GM12878 (cell line): ENCODE measurements at regions not wholly inside any gene's neighbourhood (a gene's known extent, or its start where the extent isn't known, plus 50 kb on each side); places are given as distances from the start of the nearest gene placed in this dataset.
A peak's percentile ranks its signal among the peaks of the same experiment; 100 is the strongest.

Experiments used
- ATAC-seq: fragments of 200-7000 bp; cut with Tn5 transposase; 3 replicates; pipeline ENCODE4 v1.9.1; 2020; ENCODE audit warnings: mild to moderate bottlenecking, moderate library complexity
- BruUV-seq: library from RNA; stranded (reverse); fragments of 400-500 nt; replicated peaks from 2 replicates; lab custom pipeline; 2021; lab: Mats Ljungman, UMichigan
- CTCF ChIA-PET: fragments of 300-600 bp; sonication (Branson Sonifier 250); formaldehyde crosslinking; extraction: SDS; loops from one replicate; lab custom pipeline; 2021; ENCODE audit warnings: inconsistent platforms; lab: Yijun Ruan, JAX
- POLR2A ChIA-PET: fragments of 350-600 bp; formaldehyde crosslinking; extraction: SDS; loops from one replicate; lab custom pipeline; 2021; ENCODE audit warnings: inconsistent platforms; lab: Charles Lee
- RAD21 ChIA-PET: fragments of 300-600 bp; sonication (Branson Sonifier 250); formaldehyde crosslinking; loops from one replicate; lab custom pipeline; 2023; ENCODE audit warnings: antibody characterized with exemption; ENCODE audit not compliant: unreplicated experiment; lab: Charles Lee
- SMC1A ChIA-PET: fragments of 300-600 bp; sonication (Branson Sonifier 250); formaldehyde crosslinking; loops from one replicate; lab custom pipeline; 2023; ENCODE audit not compliant: unreplicated experiment, uncharacterized antibody; lab: Charles Lee
- DNase-seq: peaks from one replicate; pipeline ENCODE4 v3.0.0-alpha.2; 2011; ENCODE audit warnings: low read depth, low spot score
- FAIRE-seq: peaks from 3 replicates; lab custom pipeline; 2011; peaks lifted over from hg19 to GRCh38; lab: Jason Lieb, UNC
- H2AFZ ChIP-seq: 2 replicates; pipeline ENCODE4 v1.6.0; 2011; ENCODE audit warnings: low read depth, low read length, control low read depth; ENCODE audit not compliant: control insufficient read depth
- H3K27ac ChIP-seq: 2 replicates; pipeline ENCODE4 v1.5.1; 2011; ENCODE audit warnings: control low read depth; ENCODE audit not compliant: control insufficient read depth, insufficient read depth
- H3K27me3 ChIP-seq, 2 experiments: replicated peaks in 1 of 2; 2 replicates each; pipeline versions ENCODE4 v1.6.0 to v1.6.1; 2011; ENCODE audit warnings: low read length in 1 of 2; ENCODE audit not compliant: control insufficient read depth in 2 of 2, insufficient read depth in 2 of 2
- H3K36me3 ChIP-seq, 2 experiments: 2 replicates each; pipeline ENCODE4 v1.5.1; 2011; ENCODE audit warnings: low read length in 1 of 2; ENCODE audit not compliant: control insufficient read depth in 2 of 2, insufficient read depth in 2 of 2
- H3K4me1 ChIP-seq: 2 replicates; pipeline ENCODE4 v1.6.1; 2011; ENCODE audit warnings: mild to moderate bottlenecking, low read length, moderate library complexity, mixed read lengths; ENCODE audit not compliant: control insufficient read depth, insufficient read depth
- H3K4me2 ChIP-seq: 2 replicates; pipeline ENCODE4 v1.6.0; 2011; ENCODE audit warnings: control low read depth; ENCODE audit not compliant: control insufficient read depth, insufficient read depth
- H3K4me3 ChIP-seq: fragments of 200-600 bp; sonication (generic); 2 replicates; pipeline ENCODE4 v1.5.1; 2016
- H3K79me2 ChIP-seq: 2 replicates; pipeline ENCODE4 v1.6.0; 2011; ENCODE audit warnings: low read length; ENCODE audit not compliant: control insufficient read depth, insufficient read depth
- H3K9ac ChIP-seq: 2 replicates; pipeline ENCODE4 v1.8.0; 2011; ENCODE audit warnings: low read length, control low read depth, mixed read lengths; ENCODE audit not compliant: control insufficient read depth, insufficient read depth
- H3K9me3 ChIP-seq: replicated peaks from 3 replicates; pipeline ENCODE4 v1.5.1; 2011; ENCODE audit warnings: mild to moderate bottlenecking, low read length; ENCODE audit not compliant: control insufficient read depth, insufficient read depth
- H4K20me1 ChIP-seq: 2 replicates; pipeline ENCODE4 v1.6.0; 2011; ENCODE audit not compliant: control insufficient read depth, insufficient read depth
- SMAD5 ChIP-seq: IDR thresholded peaks from 2 replicates; pipeline ENCODE4 v1.6.1; 2016; ENCODE audit warnings: antibody characterized with exemption, low read depth
- SMARCA5 ChIP-seq: fragments of 450-650 bp; IDR thresholded peaks from 2 replicates; pipeline ENCODE4 v1.6.1; 2017; ENCODE audit warnings: mild to moderate bottlenecking
- ZNF24 ChIP-seq: fragments of 450-650 bp; IDR thresholded peaks from 2 replicates; pipeline ENCODE4 v1.6.1; 2017; ENCODE audit warnings: antibody characterized with exemption, mild to moderate bottlenecking
- ZNF687 ChIP-seq: fragments of 450-650 bp; IDR thresholded peaks from 2 replicates; pipeline ENCODE4 v1.6.1; 2017; ENCODE audit warnings: mild to moderate bottlenecking, moderate library complexity
- WGBS: methylation state at CpG from one replicate; pipeline ENCODE4 v1.1.6; 2016; ENCODE audit warnings: low lambda C conversion rate; ENCODE audit not compliant: insufficient replicate concordance, insufficient coverage; ENCODE audit errors: missing lambda C conversion rate; 5-methylcytosine and 5-hydroxymethylcytosine counted together
- in situ Hi-C: fragments of 300-500 bp; cut with MboI; formaldehyde crosslinking; loops from 9 replicates; pipeline ENCODE4 v1.14.3; 2018; ENCODE audit warnings: mixed read lengths
- intact Hi-C: fragments of 100-400 bp; cut with micrococcal nuclease; formaldehyde crosslinking; loops from one replicate; pipeline ENCODE4 v1.14.2; 2022; ENCODE audit not compliant: unreplicated experiment

- RAD21 ChIA-PET = interaction anchor here (0.7 to 3.6 kb wide), 6 partner anchors 31 to 95 kb away, joined by 3 to 61 read pairs (median 3); partner anchors contain the start of gene PLAC8
- no TSS peak for BruUV-seq
- POLR2A ChIA-PET = interaction anchor here (0.6 kb wide), 1 partner anchor 109 kb away, joined by 5 read pairs; no protein-coding TSS in a partner anchor
- SMC1A ChIA-PET = interaction anchor here (0.6 to 4.4 kb wide), 7 partner anchors 24 to 140 kb away, joined by 3 to 61 read pairs (median 5); partner anchors contain the start of gene PLAC8
- no peak overlapping the region for H3K4me2 ChIP-seq
- H3K4me1 ChIP-seq = peaks cover 60% of the 10 kb centered on the region
- ATAC-seq = no peak
- H2AFZ ChIP-seq = no peak overlapping the region
- no peak for DNase-seq
- H3K27me3 ChIP-seq = no peaks in the 10 kb centered on the region
- H3K36me3 ChIP-seq = no peaks in the 10 kb centered on the region
- TF ChIP-seq SMAD5 (no peak), ZNF687 (no peak), ZNF24 (peak; percentile 97), SMARCA5 (no peak)
- TF ChIP-seq, all 136 proteins: peak for 1
- CTCF ChIA-PET = interaction anchor here (1.2 to 2.1 kb wide), 7 partner anchors 35 to 104 kb away, joined by 3 to 10 read pairs (median 4); no protein-coding TSS in a partner anchor
- 0% methylated on average over 1 of the region's 1 CpG for whole genome bisulfite sequencing
- H3K79me2 ChIP-seq = no peaks in the 10 kb centered on the region; the same call in 1 of the 2 replicates
- peak overlapping the region; percentile 60 for H3K27ac ChIP-seq
- H3K9me3 ChIP-seq = no peaks in the 10 kb centered on the region; the same call in 1 of the 3 replicates
- in situ Hi-C loops (no loop called here), intact Hi-C loops (loop anchor here (5.0 kb wide), 1 partner anchor 80 kb away; no protein-coding TSS in a partner anchor)
- no peak overlapping the region for H3K4me3 ChIP-seq
- no peak overlapping the region for H3K9ac ChIP-seq
- no peaks in the 10 kb centered on the region for H4K20me1 ChIP-seq
- no peak for FAIRE-seq
Measured at GRCh38 chr4:83177182-83177581, 62.7 kb upstream of the PLAC8 start.
